KMS-11 (cell line): ENCODE measurements at regions not wholly inside any gene's neighbourhood (a gene's known extent, or its start where the extent isn't known, plus 50 kb on each side); places are given as distances from the start of the nearest gene placed in this dataset.

ENCODE experiments used
- H2AFZ ChIP-seq: fragments of 200-600 bp; sonication (generic); 2 replicates; pipeline ENCODE4 v1.6.1; 2016; ENCODE audit warnings: antibody characterized with exemption, mixed run types, low read depth
- H3K27ac ChIP-seq: fragments of 200-600 bp; sonication (generic); 2 replicates; pipeline ENCODE4 v1.6.1; 2016; ENCODE audit warnings: mild to moderate bottlenecking, mixed run types
- H3K27me3 ChIP-seq: fragments of 200-600 bp; sonication (generic); 2 replicates; pipeline ENCODE4 v1.6.1; 2017; ENCODE audit warnings: mild to moderate bottlenecking, low read depth, mixed run types, moderate library complexity; ENCODE audit not compliant: insufficient read depth
- H3K36me3 ChIP-seq: fragments of 200-600 bp; sonication (generic); 2 replicates; pipeline ENCODE4 v1.6.1; 2017; ENCODE audit warnings: mild to moderate bottlenecking, mixed run types; ENCODE audit not compliant: insufficient read depth
- H3K4me1 ChIP-seq: fragments of 200-600 bp; sonication (generic); 2 replicates; pipeline ENCODE4 v1.6.1; 2016; ENCODE audit warnings: mild to moderate bottlenecking, low read depth, mixed run types; ENCODE audit not compliant: poor library complexity, severe bottlenecking
- H3K4me2 ChIP-seq: fragments of 200-600 bp; sonication (generic); 2 replicates; pipeline ENCODE4 v1.7.0; 2016; ENCODE audit warnings: mild to moderate bottlenecking, mixed run types
- H3K4me3 ChIP-seq: fragments of 200-600 bp; sonication (generic); IDR thresholded peaks from 2 replicates; pipeline ENCODE4 v1.6.1; 2017; ENCODE audit warnings: low read depth, low read length, mixed read lengths; ENCODE audit not compliant: insufficient read depth
- H3K79me2 ChIP-seq: fragments of 200-600 bp; sonication (generic); 2 replicates; pipeline ENCODE4 v1.6.1; 2016; ENCODE audit warnings: low read depth, mixed run types; ENCODE audit not compliant: insufficient read depth
- H3K9ac ChIP-seq: fragments of 200-600 bp; sonication (generic); 2 replicates; pipeline ENCODE4 v1.6.1; 2016; ENCODE audit warnings: mild to moderate bottlenecking, mixed run types
- H4K20me1 ChIP-seq: fragments of 200-600 bp; sonication (generic); 2 replicates; pipeline ENCODE4 v1.6.1; 2016; ENCODE audit warnings: mild to moderate bottlenecking, mixed run types; ENCODE audit not compliant: insufficient read depth
- TF ChIP-seq, protein P1 (sequence below): fragments of 200-600 bp; sonication (generic); conservative IDR thresholded peaks from 2 replicates; pipeline ENCODE4 v1.6.1; 2017; ENCODE audit warnings: low read depth, mild to moderate bottlenecking, antibody characterized with exemption, low read length, moderate library complexity, mixed read lengths

DNA sequence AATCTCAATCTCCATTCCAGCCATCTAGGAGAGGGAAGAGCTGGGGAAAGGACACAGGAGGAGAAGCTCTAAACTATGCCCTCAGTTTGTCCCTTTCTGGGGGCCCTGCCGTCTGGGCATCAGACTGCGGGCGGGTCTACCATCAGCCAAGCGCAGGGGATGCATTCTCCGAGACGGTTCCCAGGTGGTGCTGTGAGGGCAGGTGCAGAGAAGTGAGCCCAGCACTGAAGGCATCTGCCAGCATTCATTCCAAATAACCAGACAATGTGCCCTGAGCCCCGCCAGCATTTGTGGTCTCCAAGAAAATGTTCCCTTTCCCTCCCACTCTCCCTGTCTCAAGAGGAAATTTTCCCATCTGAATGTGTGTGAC lies 265.7 kb downstream of the XXYLT1 start:
- no peak overlapping the region for H3K9ac ChIP-seq
- no peaks in the 10 kb centered on the region for H4K20me1 ChIP-seq
- no peaks in the 10 kb centered on the region for H3K79me2 ChIP-seq
- TF ChIP-seq, protein P1, sequence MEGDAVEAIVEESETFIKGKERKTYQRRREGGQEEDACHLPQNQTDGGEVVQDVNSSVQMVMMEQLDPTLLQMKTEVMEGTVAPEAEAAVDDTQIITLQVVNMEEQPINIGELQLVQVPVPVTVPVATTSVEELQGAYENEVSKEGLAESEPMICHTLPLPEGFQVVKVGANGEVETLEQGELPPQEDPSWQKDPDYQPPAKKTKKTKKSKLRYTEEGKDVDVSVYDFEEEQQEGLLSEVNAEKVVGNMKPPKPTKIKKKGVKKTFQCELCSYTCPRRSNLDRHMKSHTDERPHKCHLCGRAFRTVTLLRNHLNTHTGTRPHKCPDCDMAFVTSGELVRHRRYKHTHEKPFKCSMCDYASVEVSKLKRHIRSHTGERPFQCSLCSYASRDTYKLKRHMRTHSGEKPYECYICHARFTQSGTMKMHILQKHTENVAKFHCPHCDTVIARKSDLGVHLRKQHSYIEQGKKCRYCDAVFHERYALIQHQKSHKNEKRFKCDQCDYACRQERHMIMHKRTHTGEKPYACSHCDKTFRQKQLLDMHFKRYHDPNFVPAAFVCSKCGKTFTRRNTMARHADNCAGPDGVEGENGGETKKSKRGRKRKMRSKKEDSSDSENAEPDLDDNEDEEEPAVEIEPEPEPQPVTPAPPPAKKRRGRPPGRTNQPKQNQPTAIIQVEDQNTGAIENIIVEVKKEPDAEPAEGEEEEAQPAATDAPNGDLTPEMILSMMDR = no peak
- no peaks in the 10 kb centered on the region for H3K27me3 ChIP-seq
- no peak overlapping the region for H3K4me2 ChIP-seq
- H3K27ac ChIP-seq = no peak overlapping the region
- no peak overlapping the region for H2AFZ ChIP-seq
- H3K4me3 ChIP-seq = no peak overlapping the region
- H3K4me1 ChIP-seq = peaks cover 10% of the 10 kb centered on the region
- no peaks in the 10 kb centered on the region for H3K36me3 ChIP-seq

GRCh38 chr3:195005759-195006510 lies 265.0 kb downstream of the XXYLT1 start:
- H3K79me2 ChIP-seq = no peaks in the 10 kb centered on the region
- H3K4me1 ChIP-seq = peaks cover 10% of the 10 kb centered on the region
- H3K4me3 ChIP-seq = no peak overlapping the region
- TF ChIP-seq, protein P1 = no peak
- no peaks in the 10 kb centered on the region for H3K27me3 ChIP-seq
- no peak overlapping the region for H3K9ac ChIP-seq
- no peaks in the 10 kb centered on the region for H3K36me3 ChIP-seq
- no peaks in the 10 kb centered on the region for H4K20me1 ChIP-seq
- H2AFZ ChIP-seq = no peak overlapping the region
- no peak overlapping the region for H3K27ac ChIP-seq
- no peak overlapping the region for H3K4me2 ChIP-seq

DNA sequence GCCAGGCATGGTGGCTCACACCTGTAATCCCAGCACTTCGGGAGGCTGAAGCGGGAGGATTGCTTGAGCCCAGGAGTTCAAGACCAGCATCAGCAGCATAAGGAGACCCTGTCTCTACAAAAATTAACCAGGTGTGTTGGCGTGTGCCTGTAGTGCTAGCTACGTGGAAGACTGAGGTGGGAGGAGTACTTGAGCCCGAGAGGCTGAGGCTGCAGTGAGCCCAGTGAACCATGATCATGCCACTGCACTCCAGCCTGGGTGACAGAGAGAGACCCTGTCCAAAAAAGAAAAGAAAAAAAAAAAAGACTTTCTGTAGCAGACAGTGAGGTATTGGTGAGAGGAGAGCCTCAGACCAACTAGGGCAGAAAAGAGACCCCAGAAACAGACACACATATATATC lies 263.8 kb downstream of the XXYLT1 start:
- no peaks in the 10 kb centered on the region for H3K36me3 ChIP-seq
- H3K27ac ChIP-seq = no peak overlapping the region
- no peak overlapping the region for H2AFZ ChIP-seq
- TF ChIP-seq, protein P1 = no peak
- no peak overlapping the region for H3K4me2 ChIP-seq
- H3K79me2 ChIP-seq = no peaks in the 10 kb centered on the region
- no peaks in the 10 kb centered on the region for H4K20me1 ChIP-seq
- H3K9ac ChIP-seq = no peak overlapping the region
- H3K4me3 ChIP-seq = no peak overlapping the region
- peaks cover 3% of the 10 kb centered on the region for H3K4me1 ChIP-seq
- no peaks in the 10 kb centered on the region for H3K27me3 ChIP-seq

- Histone ChIP-seq H4K20me1 (no peaks in the 10 kb centered on the region), H3K79me2 (no peaks in the 10 kb centered on the region), H3K4me2 (no peak overlapping the region)
Observed at GRCh38 chr3:195007766-195008165, 263.2 kb downstream of the XXYLT1 start.

More at GRCh38 chr3:195007766-195008165, 263.2 kb downstream of the XXYLT1 start:
- H3K4me3 ChIP-seq = no peak overlapping the region
- H3K4me1 ChIP-seq = no peaks in the 10 kb centered on the region
- TF ChIP-seq, protein P1 = no peak
- no peaks in the 10 kb centered on the region for H3K36me3 ChIP-seq
- H2AFZ ChIP-seq = no peak overlapping the region
- no peaks in the 10 kb centered on the region for H3K27me3 ChIP-seq
- H3K9ac ChIP-seq = no peak overlapping the region
- H3K27ac ChIP-seq = no peak overlapping the region
